Astrocyte (in vitro differentiated cells and primary cell): ENCODE measurements at regions not wholly inside any gene's neighbourhood (a gene's known extent, or its start where the extent isn't known, plus 50 kb on each side); places are given as distances from the start of the nearest gene placed in this dataset.

Source experiments
- DNase-seq: peaks from one replicate; pipeline ENCODE4 v3.0.0-alpha.2; 2010; ENCODE audit warnings: low read depth
- FAIRE-seq: peaks from 2 replicates; lab custom pipeline; 2011; peaks lifted over from hg19 to GRCh38; lab: Jason Lieb, UNC
- H2AFZ ChIP-seq: 2 replicates; pipeline ENCODE4 v1.6.0; 2012; ENCODE audit warnings: low read depth, low read length, inconsistent platforms
- H3K27ac ChIP-seq: 2 replicates; pipeline ENCODE4 v1.5.1; 2011; ENCODE audit warnings: low read depth, low read length, inconsistent platforms
- H3K27me3 ChIP-seq: 2 replicates; pipeline ENCODE4 v1.6.0; 2011; ENCODE audit warnings: low read length, inconsistent platforms; ENCODE audit not compliant: insufficient read depth
- H3K36me3 ChIP-seq: 2 replicates; pipeline ENCODE4 v1.5.1; 2011; ENCODE audit warnings: low read length, inconsistent platforms; ENCODE audit not compliant: insufficient read depth
- H3K4me1 ChIP-seq: 2 replicates; pipeline ENCODE4 v1.5.1; 2011; ENCODE audit warnings: low read length, inconsistent platforms; ENCODE audit not compliant: insufficient read depth
- H3K4me2 ChIP-seq: 2 replicates; pipeline ENCODE4 v1.6.0; 2012; ENCODE audit warnings: low read length, inconsistent platforms
- H3K4me3 ChIP-seq: 2 replicates; pipeline ENCODE4 v1.5.1; 2011; ENCODE audit warnings: low read depth, mild to moderate bottlenecking, low read length, inconsistent platforms; ENCODE audit not compliant: insufficient read depth
- H3K79me2 ChIP-seq: 2 replicates; pipeline ENCODE4 v1.6.0; 2012; ENCODE audit warnings: mild to moderate bottlenecking, low read length, inconsistent platforms; ENCODE audit not compliant: insufficient read depth
- H3K9ac ChIP-seq: 2 replicates; pipeline ENCODE4 v1.6.0; 2012; ENCODE audit warnings: mild to moderate bottlenecking, low read length, inconsistent platforms
- H3K9me3 ChIP-seq: 2 replicates; pipeline ENCODE4 v1.5.1; 2012; ENCODE audit warnings: low read depth, mild to moderate bottlenecking, low read length, inconsistent platforms; ENCODE audit not compliant: insufficient read depth
- H4K20me1 ChIP-seq: 2 replicates; pipeline ENCODE4 v1.6.0; 2012; ENCODE audit warnings: low read length, inconsistent platforms; ENCODE audit not compliant: insufficient read depth
- H3K27ac Mint-ChIP-seq: one replicate; pipeline ENCODE4 v1.8.0; 2021; ENCODE audit warnings: mild to moderate bottlenecking, mixed read lengths; ENCODE audit not compliant: unreplicated experiment
- H3K27me3 Mint-ChIP-seq: one replicate; pipeline ENCODE4 v1.8.0; 2021; ENCODE audit warnings: low read depth, mixed read lengths; ENCODE audit not compliant: unreplicated experiment
- H3K36me3 Mint-ChIP-seq: one replicate; pipeline ENCODE4 v1.8.0; 2021; ENCODE audit warnings: low read depth, mixed read lengths; ENCODE audit not compliant: unreplicated experiment
- H3K4me1 Mint-ChIP-seq: one replicate; pipeline ENCODE4 v1.8.0; 2021; ENCODE audit warnings: low read depth, mixed read lengths; ENCODE audit not compliant: unreplicated experiment
- H3K4me3 Mint-ChIP-seq: one replicate; pipeline ENCODE4 v1.8.0; 2021; ENCODE audit warnings: mild to moderate bottlenecking, moderate library complexity, mixed read lengths; ENCODE audit not compliant: unreplicated experiment
- H3K9me3 Mint-ChIP-seq: one replicate; pipeline ENCODE4 v1.8.0; 2021; ENCODE audit warnings: mild to moderate bottlenecking, mixed read lengths; ENCODE audit not compliant: unreplicated experiment
- CTCF ChIP-seq: IDR thresholded peaks from 2 replicates; pipeline ENCODE4 v1.5.1; 2011; ENCODE audit warnings: low read depth, mild to moderate bottlenecking, inconsistent platforms, low read length, moderate library complexity; ENCODE audit not compliant: insufficient read depth
- EZH2 ChIP-seq: IDR thresholded peaks from 2 replicates; pipeline ENCODE4 v1.6.1; 2012; ENCODE audit warnings: mild to moderate bottlenecking, low read length, inconsistent platforms; ENCODE audit not compliant: insufficient read depth

- DNase-seq, result peak; percentile 51
- H3K27ac Mint-ChIP-seq, result no peak overlapping the region
- FAIRE-seq, result no peak
- Histone ChIP-seq H2AFZ (peak overlapping the region; percentile 26), H3K4me2 (peak overlapping the region; percentile 42), H3K27ac (no peak overlapping the region), H3K4me1 (no peaks in the 10 kb centered on the region), H3K9ac (peak overlapping the region; percentile 29), H3K27me3 (no peaks in the 10 kb centered on the region), H3K4me3 (no peak overlapping the region), H3K36me3 (no peaks in the 10 kb centered on the region), H4K20me1 (no peaks in the 10 kb centered on the region), H3K9me3 (no peaks in the 10 kb centered on the region), H3K79me2 (no peaks in the 10 kb centered on the region)
- no peaks in the 10 kb centered on the region for H3K27me3 Mint-ChIP-seq
- no peaks in the 10 kb centered on the region for H3K9me3 Mint-ChIP-seq
- TF ChIP-seq CTCF, result no peak
- no peak for TF ChIP-seq EZH2
- no peaks in the 10 kb centered on the region for H3K36me3 Mint-ChIP-seq
- H3K4me3 Mint-ChIP-seq, result no peak overlapping the region
- peaks cover 8% of the 10 kb centered on the region for H3K4me1 Mint-ChIP-seq
Measured at GRCh38 chr12:67019070-67019469, 250.1 kb upstream of the CAND1 start.

- Histone ChIP-seq H3K4me1 (no peaks in the 10 kb centered on the region), H2AFZ (no peak overlapping the region), H3K4me3 (no peak overlapping the region), H3K79me2 (no peaks in the 10 kb centered on the region), H3K36me3 (no peaks in the 10 kb centered on the region), H3K9me3 (no peaks in the 10 kb centered on the region), H3K27ac (no peak overlapping the region), H4K20me1 (no peaks in the 10 kb centered on the region), H3K4me2 (no peak overlapping the region), H3K9ac (no peak overlapping the region), H3K27me3 (no peaks in the 10 kb centered on the region)
- H3K4me3 Mint-ChIP-seq, result no peak overlapping the region
- no peaks in the 10 kb centered on the region for H3K36me3 Mint-ChIP-seq
- no peak for FAIRE-seq
- DNase-seq, result no peak
- no peaks in the 10 kb centered on the region for H3K27me3 Mint-ChIP-seq
- peaks cover 7% of the 10 kb centered on the region for H3K4me1 Mint-ChIP-seq
- H3K9me3 Mint-ChIP-seq, result no peaks in the 10 kb centered on the region
- peak; percentile 73 for TF ChIP-seq CTCF
- TF ChIP-seq EZH2, result no peak
- no peak overlapping the region for H3K27ac Mint-ChIP-seq
Measured at GRCh38 chr12:67025543-67026114, 243.5 kb upstream of the CAND1 start.

- Histone ChIP-seq H3K27ac (no peak overlapping the region), H3K79me2 (no peaks in the 10 kb centered on the region), H3K4me2 (no peak overlapping the region), H3K4me3 (no peak overlapping the region), H2AFZ (no peak overlapping the region), H3K9me3 (no peaks in the 10 kb centered on the region), H3K9ac (no peak overlapping the region), H3K4me1 (no peaks in the 10 kb centered on the region), H4K20me1 (no peaks in the 10 kb centered on the region), H3K27me3 (no peaks in the 10 kb centered on the region), H3K36me3 (no peaks in the 10 kb centered on the region)
- no peaks in the 10 kb centered on the region for H3K36me3 Mint-ChIP-seq
- no peak for DNase-seq
- H3K9me3 Mint-ChIP-seq, result no peaks in the 10 kb centered on the region
- no peak for TF ChIP-seq EZH2
- TF ChIP-seq CTCF, result no peak
- no peak overlapping the region for H3K27ac Mint-ChIP-seq
- H3K4me1 Mint-ChIP-seq, result peaks cover 7% of the 10 kb centered on the region
- H3K27me3 Mint-ChIP-seq, result no peaks in the 10 kb centered on the region
- no peak for FAIRE-seq
- no peak overlapping the region for H3K4me3 Mint-ChIP-seq
Measured at GRCh38 chr12:67026487-67027246, 242.5 kb upstream of the CAND1 start.
